ENCODE measurements at regions not wholly inside any gene's neighbourhood (a gene's known extent, or its start where the extent isn't known, plus 50 kb on each side); places are given as distances from the start of the nearest gene placed in this dataset.

GRCh38 chr10:131429141-131429540 lies 117.6 kb upstream of the TCERG1L start:
- H3K27me3 Mint-ChIP-seq, result peaks cover 30% of the 10 kb centered on the region
- H3K9me3 Mint-ChIP-seq, result peaks cover 12% of the 10 kb centered on the region
- H3K4me1 Mint-ChIP-seq, result no peaks in the 10 kb centered on the region
- ATAC-seq (replicated peaks; ENCODE audit: extremely low read depth, poor library complexity, severe bottlenecking), result no peak
- no peak overlapping the region for H3K4me3 Mint-ChIP-seq
- no peak for DNase-seq (ENCODE audit: low spot score in 2 of 2)
- peaks cover 3% of the 10 kb centered on the region for H3K36me3 Mint-ChIP-seq (ENCODE audit: insufficient read depth)
- H3K27ac Mint-ChIP-seq (ENCODE audit: low read depth), result no peak overlapping the region

DNA sequence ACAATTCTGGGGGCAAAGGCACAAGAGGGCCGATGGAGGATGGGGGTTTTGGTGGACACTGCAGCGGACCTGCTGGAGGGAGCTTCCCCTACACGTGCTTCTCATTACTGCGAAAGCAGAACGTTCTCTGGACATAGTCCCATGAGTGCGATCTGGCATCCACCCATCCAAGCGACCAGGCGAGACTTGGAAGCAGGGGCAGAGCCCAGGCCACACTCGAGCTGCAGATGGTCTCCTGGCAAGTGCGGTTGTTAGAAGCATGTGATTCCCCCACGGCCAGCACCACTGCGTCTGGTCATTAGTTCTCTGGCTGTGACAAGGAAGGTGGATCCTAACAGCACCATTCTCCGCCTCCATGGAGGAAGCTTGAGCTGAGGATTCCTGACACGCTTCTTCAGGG lies 118.4 kb upstream of the TCERG1L start:
- ATAC-seq (replicated peaks; ENCODE audit: extremely low read depth, poor library complexity, severe bottlenecking) (no peak), DNase-seq (ENCODE audit: low spot score in 2 of 2) (no peak)
- Mint-ChIP-seq H3K27ac (ENCODE audit: low read depth) (no peak overlapping the region), H3K9me3 (peaks cover 12% of the 10 kb centered on the region), H3K4me1 (no peaks in the 10 kb centered on the region), H3K4me3 (no peak overlapping the region), H3K36me3 (ENCODE audit: insufficient read depth) (peaks cover 3% of the 10 kb centered on the region), H3K27me3 (peaks cover 30% of the 10 kb centered on the region)

GRCh38 chr10:131430716-131431412 lies 119.3 kb upstream of the TCERG1L start:
- ATAC-seq (replicated peaks; ENCODE audit: extremely low read depth, poor library complexity, severe bottlenecking) (no peak), DNase-seq (ENCODE audit: low spot score in 2 of 2) (no peak)
- Mint-ChIP-seq H3K27ac (ENCODE audit: low read depth) (no peak overlapping the region), H3K27me3 (peaks cover 30% of the 10 kb centered on the region), H3K4me3 (no peak overlapping the region), H3K9me3 (peaks cover 7% of the 10 kb centered on the region), H3K4me1 (no peaks in the 10 kb centered on the region), H3K36me3 (ENCODE audit: insufficient read depth) (peaks cover 3% of the 10 kb centered on the region)

DNA sequence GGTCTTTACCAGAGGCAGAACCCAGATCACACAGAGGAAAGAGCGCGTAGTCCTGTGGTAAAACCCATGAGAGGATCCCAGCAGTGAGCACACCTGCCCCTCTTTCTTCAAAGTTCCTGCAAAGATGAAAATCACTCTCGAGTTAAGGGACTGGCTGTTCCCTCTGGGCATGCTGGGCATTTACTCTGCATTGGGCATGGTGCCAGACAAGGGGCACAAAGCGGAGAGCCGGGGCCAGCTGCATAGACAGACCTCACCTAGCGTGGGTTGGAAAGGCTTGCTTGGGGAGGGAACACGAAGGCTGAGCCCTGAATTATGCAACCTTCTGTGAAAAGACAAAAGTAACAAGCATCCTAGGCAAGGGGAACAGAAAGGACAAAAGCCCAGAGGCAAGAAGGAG lies 120.0 kb upstream of the TCERG1L start:
- no peaks in the 10 kb centered on the region for H3K4me1 Mint-ChIP-seq
- ATAC-seq (replicated peaks; ENCODE audit: extremely low read depth, poor library complexity, severe bottlenecking) (no peak), DNase-seq (ENCODE audit: low spot score in 2 of 2) (no peak)
- no peak overlapping the region for H3K4me3 Mint-ChIP-seq
- H3K27ac Mint-ChIP-seq (ENCODE audit: low read depth), result no peak overlapping the region
- peaks cover 7% of the 10 kb centered on the region for H3K9me3 Mint-ChIP-seq
- peaks cover 3% of the 10 kb centered on the region for H3K36me3 Mint-ChIP-seq (ENCODE audit: insufficient read depth)
- peaks cover 30% of the 10 kb centered on the region for H3K27me3 Mint-ChIP-seq

DNA sequence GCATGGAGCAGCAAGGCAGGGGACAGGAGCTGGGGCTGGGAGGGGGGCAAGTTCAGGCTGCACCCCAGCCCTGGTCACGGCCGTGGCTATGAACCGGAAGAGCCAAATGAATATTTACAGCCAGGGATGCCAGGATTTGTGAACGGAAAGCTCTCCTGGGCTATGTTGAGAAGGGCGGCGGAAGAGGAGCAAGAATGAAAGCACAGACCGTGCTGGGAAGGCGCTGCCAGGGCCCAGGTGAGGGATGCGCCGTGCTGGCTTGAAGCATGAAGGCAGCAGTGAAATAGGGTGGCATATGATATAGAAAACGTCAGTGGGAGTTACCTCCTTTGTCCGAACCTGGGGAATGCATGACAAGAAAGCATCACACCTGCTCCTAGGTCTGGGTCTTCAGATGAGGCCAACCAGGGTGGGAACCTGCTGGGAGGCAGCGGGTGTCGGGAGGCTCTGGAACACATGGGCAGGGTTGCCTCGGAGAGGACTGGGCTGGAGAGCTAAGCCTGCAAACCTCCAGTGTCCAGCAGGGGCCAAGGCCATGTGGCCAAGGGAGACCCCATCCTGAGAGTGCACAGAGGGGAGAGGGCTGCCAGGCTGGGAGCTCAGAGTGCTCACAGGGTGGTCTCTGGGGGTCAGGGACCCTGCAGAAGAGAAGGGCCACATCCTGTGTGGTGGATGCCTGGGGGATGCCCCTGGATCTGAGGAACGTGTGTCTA lies 120.6 kb upstream of the TCERG1L start:
- Mint-ChIP-seq H3K36me3 (ENCODE audit: insufficient read depth) (peaks cover 3% of the 10 kb centered on the region), H3K9me3 (peaks cover 7% of the 10 kb centered on the region), H3K27me3 (peaks cover 30% of the 10 kb centered on the region), H3K27ac (ENCODE audit: low read depth) (no peak overlapping the region), H3K4me3 (no peak overlapping the region), H3K4me1 (no peaks in the 10 kb centered on the region)
- ATAC-seq (replicated peaks; ENCODE audit: extremely low read depth, poor library complexity, severe bottlenecking) (no peak), DNase-seq (ENCODE audit: low spot score in 2 of 2) (no peak)

DNA sequence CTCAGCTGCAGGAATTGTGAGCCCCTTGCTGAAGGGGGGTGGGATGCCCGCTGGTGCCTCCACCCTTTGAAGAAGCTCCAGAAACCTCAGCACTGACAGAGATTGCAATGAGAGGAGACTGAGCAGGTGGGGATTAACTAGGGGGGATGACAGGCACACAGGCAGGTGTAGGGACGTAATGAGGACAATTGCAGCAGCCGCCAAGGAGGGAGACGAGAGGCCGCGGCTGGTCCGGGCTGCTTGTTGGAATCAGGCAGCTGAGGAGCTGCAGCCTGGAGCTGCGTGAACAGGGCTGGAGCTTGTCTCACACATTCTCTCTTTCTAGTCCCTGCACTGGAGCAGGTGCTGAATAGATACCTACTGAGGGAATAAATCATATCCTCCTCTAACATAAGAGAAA lies 122.0 kb upstream of the TCERG1L start:
- H3K9me3 Mint-ChIP-seq, result peaks cover 7% of the 10 kb centered on the region
- no peak for ATAC-seq (replicated peaks; ENCODE audit: extremely low read depth, poor library complexity, severe bottlenecking)
- peaks cover 35% of the 10 kb centered on the region for H3K27me3 Mint-ChIP-seq
- no peak overlapping the region for H3K27ac Mint-ChIP-seq (ENCODE audit: low read depth)
- no peak overlapping the region for H3K4me3 Mint-ChIP-seq
- no peaks in the 10 kb centered on the region for H3K4me1 Mint-ChIP-seq
- peaks cover 3% of the 10 kb centered on the region for H3K36me3 Mint-ChIP-seq (ENCODE audit: insufficient read depth)
- no peak for DNase-seq (ENCODE audit: low spot score in 2 of 2)

- ATAC-seq (replicated peaks; ENCODE audit: extremely low read depth, poor library complexity, severe bottlenecking) (no peak), DNase-seq (ENCODE audit: low spot score in 2 of 2) (no peak)
- no peak overlapping the region for H3K27ac Mint-ChIP-seq (ENCODE audit: low read depth)
Measured at GRCh38 chr10:131435232-131435631, 123.7 kb upstream of the TCERG1L start.

GRCh38 chr10:131435760-131436457 lies 124.4 kb upstream of the TCERG1L start:
- Mint-ChIP-seq H3K36me3 (ENCODE audit: insufficient read depth) (peaks cover 3% of the 10 kb centered on the region), H3K4me3 (no peak overlapping the region), H3K27ac (ENCODE audit: low read depth) (no peak overlapping the region), H3K4me1 (no peaks in the 10 kb centered on the region), H3K27me3 (peaks cover 36% of the 10 kb centered on the region), H3K9me3 (peaks cover 7% of the 10 kb centered on the region)
- DNase-seq (ENCODE audit: low spot score in 2 of 2) (no peak), ATAC-seq (replicated peaks; ENCODE audit: extremely low read depth, poor library complexity, severe bottlenecking) (no peak)

More at GRCh38 chr10:131435232-131435631, 123.7 kb upstream of the TCERG1L start:
- H3K27me3 Mint-ChIP-seq, result peaks cover 35% of the 10 kb centered on the region
- no peak overlapping the region for H3K4me3 Mint-ChIP-seq
- H3K9me3 Mint-ChIP-seq, result peaks cover 7% of the 10 kb centered on the region
- peaks cover 3% of the 10 kb centered on the region for H3K36me3 Mint-ChIP-seq (ENCODE audit: insufficient read depth)
- H3K4me1 Mint-ChIP-seq, result no peaks in the 10 kb centered on the region

GRCh38 chr10:131436458-131436857 lies 124.9 kb upstream of the TCERG1L start:
- Mint-ChIP-seq H3K27ac (ENCODE audit: low read depth) (no peak overlapping the region), H3K9me3 (peaks cover 6% of the 10 kb centered on the region), H3K27me3 (peaks cover 36% of the 10 kb centered on the region), H3K4me1 (no peaks in the 10 kb centered on the region), H3K4me3 (no peak overlapping the region), H3K36me3 (ENCODE audit: insufficient read depth) (peaks cover 3% of the 10 kb centered on the region)
- ATAC-seq (replicated peaks; ENCODE audit: extremely low read depth, poor library complexity, severe bottlenecking), result no peak
- no peak for DNase-seq (ENCODE audit: low spot score in 2 of 2)

- H3K36me3 Mint-ChIP-seq (ENCODE audit: insufficient read depth), result peaks cover 1% of the 10 kb centered on the region
Measured at GRCh38 chr10:131437556-131438475, 126.3 kb upstream of the TCERG1L start.

DNA sequence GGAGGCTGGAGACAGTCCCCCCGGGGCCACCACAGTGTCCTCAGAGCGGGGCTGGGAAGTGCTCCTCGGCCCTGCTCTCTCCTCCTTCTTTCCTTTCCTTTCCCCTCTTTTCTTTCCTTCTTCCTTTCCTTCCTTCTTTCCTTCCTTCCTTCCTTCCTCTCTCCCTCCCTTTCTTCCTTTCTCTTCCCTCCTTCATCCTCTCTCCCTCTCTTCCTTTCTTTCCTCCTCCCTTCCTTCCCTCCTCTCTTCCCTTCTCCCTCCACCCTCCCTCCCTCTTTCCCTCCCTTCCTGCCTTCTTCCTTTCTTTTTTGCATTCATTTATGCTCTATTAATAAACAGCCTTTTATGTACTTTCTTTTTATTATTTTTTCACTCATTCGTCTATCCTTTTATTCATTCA lies 127.1 kb upstream of the TCERG1L start:
- Mint-ChIP-seq H3K36me3 (ENCODE audit: insufficient read depth) (no peaks in the 10 kb centered on the region), H3K4me1 (no peaks in the 10 kb centered on the region), H3K27me3 (peaks cover 34% of the 10 kb centered on the region), H3K27ac (ENCODE audit: low read depth) (no peak overlapping the region), H3K4me3 (no peak overlapping the region), H3K9me3 (no peaks in the 10 kb centered on the region)
- DNase-seq (ENCODE audit: low spot score in 2 of 2) (no peak), ATAC-seq (replicated peaks; ENCODE audit: extremely low read depth, poor library complexity, severe bottlenecking) (no peak)

More at GRCh38 chr10:131437556-131438475, 126.3 kb upstream of the TCERG1L start:
- Mint-ChIP-seq H3K4me3 (no peak overlapping the region), H3K9me3 (no peaks in the 10 kb centered on the region), H3K27me3 (peaks cover 34% of the 10 kb centered on the region), H3K4me1 (no peaks in the 10 kb centered on the region), H3K27ac (ENCODE audit: low read depth) (no peak overlapping the region)
- ATAC-seq (replicated peaks; ENCODE audit: extremely low read depth, poor library complexity, severe bottlenecking), result no peak
- DNase-seq (ENCODE audit: low spot score in 2 of 2), result no peak

DNA sequence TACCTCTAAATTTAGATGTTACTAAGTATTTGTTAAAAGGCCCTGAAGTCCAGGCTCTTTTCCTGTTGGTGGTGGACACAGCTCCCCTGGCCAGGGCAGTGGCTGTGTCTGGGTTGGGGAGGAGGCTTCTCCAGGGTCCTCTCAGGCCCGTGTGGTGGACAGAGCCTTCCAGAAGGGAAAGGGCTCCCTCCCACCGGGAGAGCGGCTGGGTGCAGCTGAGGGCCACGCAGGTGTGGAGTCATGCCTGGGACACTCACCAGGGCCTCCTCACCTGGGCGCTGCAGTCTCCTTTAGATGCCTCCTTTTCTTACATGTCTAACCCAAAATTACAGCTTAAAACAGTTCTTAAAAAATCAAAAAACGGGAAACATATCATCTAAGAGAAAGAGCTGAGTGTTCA lies 128.2 kb upstream of the TCERG1L start:
- Mint-ChIP-seq H3K9me3 (no peaks in the 10 kb centered on the region), H3K4me1 (no peaks in the 10 kb centered on the region), H3K27me3 (peaks cover 34% of the 10 kb centered on the region), H3K4me3 (no peak overlapping the region), H3K27ac (ENCODE audit: low read depth) (no peak overlapping the region), H3K36me3 (ENCODE audit: insufficient read depth) (no peaks in the 10 kb centered on the region)
- no peak for ATAC-seq (replicated peaks; ENCODE audit: extremely low read depth, poor library complexity, severe bottlenecking)
- DNase-seq (ENCODE audit: low spot score in 2 of 2), result no peak
